ENCODE measurements at regions not wholly inside any gene's neighbourhood (a gene's known extent, or its start where the extent isn't known, plus 50 kb on each side); places are given as distances from the start of the nearest gene placed in this dataset.
A peak's percentile ranks its signal among the peaks of the same experiment; 100 is the strongest.

DNA sequence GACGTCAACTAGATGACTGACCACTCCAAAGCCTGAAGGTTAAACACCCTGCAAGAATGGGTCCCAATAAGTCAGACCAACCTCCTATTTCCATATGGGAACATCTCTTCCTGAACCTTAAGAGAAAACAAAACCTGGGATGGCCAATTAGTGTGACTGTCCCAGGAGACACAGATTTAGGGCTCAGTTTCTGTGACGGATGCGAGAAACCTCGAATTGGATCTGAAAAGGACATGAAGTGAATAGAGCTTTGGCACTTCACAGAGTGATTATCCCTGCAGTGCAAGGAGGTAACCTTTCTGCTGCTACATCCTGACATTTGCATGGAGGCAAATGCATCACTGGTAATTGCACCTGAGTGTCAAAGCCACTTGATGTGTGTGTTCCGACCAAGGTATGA is 442.2 kb upstream of the KLF12 start:
- no peak for TF ChIP-seq CTCF (IDR thresholded peaks at IDR 0.05; ENCODE audit: insufficient read depth, low read depth, low read length)
- H3K4me3 ChIP-seq (ENCODE audit: low read depth, low read length) = no peak overlapping the region

DNA sequence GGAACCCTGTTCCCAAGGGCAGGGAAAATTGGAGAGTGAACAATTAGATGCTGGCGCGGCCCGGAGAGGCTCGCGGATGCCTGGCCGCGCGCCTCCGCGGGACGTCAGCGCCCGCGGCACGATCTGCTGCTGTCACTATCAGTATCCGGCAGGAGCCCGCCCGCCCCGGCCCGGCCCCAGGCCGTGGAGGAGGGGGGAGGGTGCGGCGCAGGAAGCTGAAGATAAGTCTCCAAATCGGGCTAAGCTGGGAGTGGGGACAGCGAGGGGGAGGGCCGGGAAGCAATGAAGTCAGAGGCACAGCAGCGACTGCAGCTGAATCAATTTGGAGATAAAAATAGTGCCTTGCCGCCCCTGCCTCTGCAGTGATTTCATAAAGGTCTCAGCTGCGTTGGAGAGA is 441.5 kb upstream of the KLF12 start:
- peak; percentile 18 for DNase-seq (ENCODE audit: low read depth)
- TF ChIP-seq CTCF (IDR thresholded peaks at IDR 0.05; ENCODE audit: insufficient read depth, low read depth, low read length) = no peak

More for the DNA sequence above, 442.2 kb upstream of the KLF12 start:
- DNase-seq (ENCODE audit: low read depth) = no peak

GRCh38 chr13:74574964-74575728 is 440.9 kb upstream of the KLF12 start:
- peak overlapping the region; percentile 42 for H3K4me3 ChIP-seq (ENCODE audit: low read depth, low read length)
- peak; percentile 1 for DNase-seq (ENCODE audit: low read depth)
- no peak for TF ChIP-seq CTCF (IDR thresholded peaks at IDR 0.05; ENCODE audit: insufficient read depth, low read depth, low read length)

More for the DNA sequence above, 441.5 kb upstream of the KLF12 start:
- peak overlapping the region; percentile 42 for H3K4me3 ChIP-seq (ENCODE audit: low read depth, low read length)

- DNase-seq (ENCODE audit: low read depth) = no peak
- peak; percentile 6 for TF ChIP-seq CTCF (IDR thresholded peaks at IDR 0.05; ENCODE audit: insufficient read depth, low read depth, low read length)
- H3K4me3 ChIP-seq (ENCODE audit: low read depth, low read length) = no peak overlapping the region
Observed at GRCh38 chr13:74573654-74574053, 439.4 kb upstream of the KLF12 start.

- no peak for DNase-seq (ENCODE audit: low read depth)
- TF ChIP-seq CTCF (IDR thresholded peaks at IDR 0.05; ENCODE audit: insufficient read depth, low read depth, low read length) = no peak
- H3K4me3 ChIP-seq (ENCODE audit: low read depth, low read length) = no peak overlapping the region
Observed at GRCh38 chr13:74571811-74572210, 437.6 kb upstream of the KLF12 start.

DNA sequence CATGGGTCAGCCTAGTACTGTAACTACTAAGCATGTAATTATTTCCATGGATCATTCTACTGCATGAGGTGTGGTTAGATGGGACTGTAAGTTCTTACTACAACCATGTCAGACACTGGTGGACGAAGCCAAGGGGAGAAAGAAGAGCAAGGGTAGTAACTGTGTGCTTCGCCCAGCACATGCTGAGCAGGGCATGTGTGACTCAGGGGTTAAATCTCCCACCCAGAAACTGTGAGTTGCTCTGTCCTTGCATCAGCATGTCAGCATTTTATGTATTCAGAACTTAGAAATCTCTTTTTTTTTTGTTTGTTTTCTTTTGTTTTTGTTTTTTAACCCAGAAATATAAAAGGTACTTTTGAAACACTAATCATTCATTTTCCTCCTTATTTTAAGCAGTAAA is 436.6 kb upstream of the KLF12 start:
- DNase-seq (ENCODE audit: low read depth) = peak; percentile 22
- H3K4me3 ChIP-seq (ENCODE audit: low read depth, low read length) = no peak overlapping the region
- no peak for TF ChIP-seq CTCF (IDR thresholded peaks at IDR 0.05; ENCODE audit: insufficient read depth, low read depth, low read length)

- no peak for TF ChIP-seq CTCF (IDR thresholded peaks at IDR 0.05; ENCODE audit: insufficient read depth, low read depth, low read length)
- H3K4me3 ChIP-seq (ENCODE audit: low read depth, low read length) = no peak overlapping the region
- no peak for DNase-seq (ENCODE audit: low read depth)
Observed at GRCh38 chr13:74570046-74570445, 435.8 kb upstream of the KLF12 start.

Measured in fibroblast of villous mesenchyme (primary cell).